ENCODE measurements at regions not wholly inside any gene's neighbourhood (a gene's known extent, or its start where the extent isn't known, plus 50 kb on each side); places are given as distances from the start of the nearest gene placed in this dataset.

DNA sequence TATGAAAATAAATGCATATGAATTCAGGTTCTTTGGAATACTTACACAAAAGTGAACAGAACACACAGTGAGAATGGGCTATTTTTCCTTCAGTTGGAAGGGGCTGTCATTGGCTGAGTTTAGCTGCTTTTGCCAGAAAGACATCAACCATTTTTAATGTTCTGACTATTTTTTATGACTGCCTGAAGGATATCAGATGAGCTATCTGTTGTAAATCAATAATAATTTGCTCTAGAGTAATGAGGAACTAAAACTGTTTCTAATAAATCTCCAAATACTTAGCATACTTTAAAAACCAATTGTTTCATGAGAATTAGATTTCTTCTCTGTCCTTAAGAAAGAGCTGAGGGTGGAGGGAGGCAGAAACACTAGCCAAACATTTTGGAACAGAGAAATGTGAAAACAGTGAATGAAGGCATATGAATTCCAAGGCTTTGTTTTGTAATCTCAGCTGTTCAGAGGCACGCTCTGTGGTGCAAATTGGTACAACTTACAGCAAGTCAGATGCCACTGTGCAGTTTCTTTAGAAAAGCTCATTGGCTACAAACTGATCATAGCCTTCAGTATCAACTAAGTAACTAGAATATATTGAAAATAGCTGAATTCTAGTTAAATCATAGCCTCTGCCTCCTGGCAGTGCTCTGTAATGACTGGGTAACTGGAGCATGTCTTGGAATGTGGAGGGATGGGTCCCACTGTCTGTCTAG, 228.9 kb upstream of the JAG1 start:
- TF ChIP-seq, protein P1, sequence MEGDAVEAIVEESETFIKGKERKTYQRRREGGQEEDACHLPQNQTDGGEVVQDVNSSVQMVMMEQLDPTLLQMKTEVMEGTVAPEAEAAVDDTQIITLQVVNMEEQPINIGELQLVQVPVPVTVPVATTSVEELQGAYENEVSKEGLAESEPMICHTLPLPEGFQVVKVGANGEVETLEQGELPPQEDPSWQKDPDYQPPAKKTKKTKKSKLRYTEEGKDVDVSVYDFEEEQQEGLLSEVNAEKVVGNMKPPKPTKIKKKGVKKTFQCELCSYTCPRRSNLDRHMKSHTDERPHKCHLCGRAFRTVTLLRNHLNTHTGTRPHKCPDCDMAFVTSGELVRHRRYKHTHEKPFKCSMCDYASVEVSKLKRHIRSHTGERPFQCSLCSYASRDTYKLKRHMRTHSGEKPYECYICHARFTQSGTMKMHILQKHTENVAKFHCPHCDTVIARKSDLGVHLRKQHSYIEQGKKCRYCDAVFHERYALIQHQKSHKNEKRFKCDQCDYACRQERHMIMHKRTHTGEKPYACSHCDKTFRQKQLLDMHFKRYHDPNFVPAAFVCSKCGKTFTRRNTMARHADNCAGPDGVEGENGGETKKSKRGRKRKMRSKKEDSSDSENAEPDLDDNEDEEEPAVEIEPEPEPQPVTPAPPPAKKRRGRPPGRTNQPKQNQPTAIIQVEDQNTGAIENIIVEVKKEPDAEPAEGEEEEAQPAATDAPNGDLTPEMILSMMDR (conservative IDR thresholded peaks at IDR 0.05; ENCODE audit: low read depth, low read length): no peak
- TF ChIP-seq RFX5 (IDR thresholded peaks at IDR 0.05; ENCODE audit: low read depth, low read length): no peak
- TF ChIP-seq SMC3 (IDR thresholded peaks at IDR 0.05; ENCODE audit: low read depth, low read length): no peak
